Progenitor cell of endocrine pancreas (in vitro differentiated cells): ENCODE measurements at regions not wholly inside any gene's neighbourhood (a gene's known extent, or its start where the extent isn't known, plus 50 kb on each side); places are given as distances from the start of the nearest gene placed in this dataset.

Experiments used
- DNase-seq: peaks from one replicate; pipeline ENCODE4 v3.0.0; 2021; ENCODE audit warnings: low spot score; ENCODE audit not compliant: unreplicated experiment
- H3K27ac Mint-ChIP-seq: 2 replicates; pipeline ENCODE4 v1.8.0; 2021; ENCODE audit warnings: mild to moderate bottlenecking, moderate library complexity, mixed read lengths
- H3K27me3 Mint-ChIP-seq: 2 replicates; pipeline ENCODE4 v1.8.0; 2021; ENCODE audit warnings: mixed read lengths
- H3K36me3 Mint-ChIP-seq: 2 replicates; pipeline ENCODE4 v1.8.0; 2022; ENCODE audit warnings: mixed read lengths; ENCODE audit not compliant: insufficient read depth
- H3K4me1 Mint-ChIP-seq: 2 replicates; pipeline ENCODE4 v1.8.0; 2021; ENCODE audit warnings: low read depth, mixed read lengths
- H3K4me3 Mint-ChIP-seq: 2 replicates; pipeline ENCODE4 v1.8.0; 2021; ENCODE audit warnings: low read depth, mild to moderate bottlenecking, moderate library complexity, mixed read lengths
- H3K9me3 Mint-ChIP-seq: 2 replicates; pipeline ENCODE4 v1.8.0; 2021; ENCODE audit warnings: low read depth, mixed read lengths
- CTCF ChIP-seq: fragments of 200-600 bp; sonication (generic); IDR thresholded peaks from one replicate; pipeline ENCODE4 v1.5.0; 2021; ENCODE audit warnings: antibody characterized with exemption, mild to moderate bottlenecking; ENCODE audit not compliant: unreplicated experiment

DNA sequence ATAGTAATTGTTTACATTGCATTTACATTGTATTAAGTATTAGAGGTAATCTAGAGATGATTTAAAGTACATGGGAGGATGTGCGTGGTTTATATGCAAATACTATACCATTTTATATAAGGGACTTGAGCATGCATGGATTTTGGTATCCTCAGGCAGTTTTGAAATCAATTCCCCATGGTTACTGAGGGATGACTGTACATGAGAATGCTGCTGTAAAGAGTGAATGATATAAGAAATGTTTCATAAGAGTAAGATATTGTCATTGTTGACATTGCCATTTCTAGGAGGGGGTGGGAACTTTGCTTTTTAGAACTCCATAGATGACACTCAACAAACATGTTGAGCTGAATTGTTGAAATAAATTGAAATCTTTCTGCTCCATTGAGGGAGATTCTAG lies 185.0 kb downstream of the SEMA6A start:
- no peaks in the 10 kb centered on the region for H3K27me3 Mint-ChIP-seq
- no peaks in the 10 kb centered on the region for H3K36me3 Mint-ChIP-seq
- H3K4me3 Mint-ChIP-seq, result no peak overlapping the region
- no peak for TF ChIP-seq CTCF
- no peaks in the 10 kb centered on the region for H3K9me3 Mint-ChIP-seq
- no peak overlapping the region for H3K27ac Mint-ChIP-seq
- no peak for DNase-seq
- H3K4me1 Mint-ChIP-seq, result no peaks in the 10 kb centered on the region

GRCh38 chr5:116388564-116389258 lies 185.9 kb downstream of the SEMA6A start:
- Mint-ChIP-seq H3K4me3 (no peak overlapping the region), H3K27me3 (no peaks in the 10 kb centered on the region), H3K27ac (no peak overlapping the region), H3K36me3 (no peaks in the 10 kb centered on the region), H3K9me3 (no peaks in the 10 kb centered on the region), H3K4me1 (no peaks in the 10 kb centered on the region)
- TF ChIP-seq CTCF, result no peak
- no peak for DNase-seq

GRCh38 chr5:116387738-116388137 lies 186.9 kb downstream of the SEMA6A start:
- no peak for TF ChIP-seq CTCF
- Mint-ChIP-seq H3K27me3 (no peaks in the 10 kb centered on the region), H3K36me3 (no peaks in the 10 kb centered on the region)

DNA sequence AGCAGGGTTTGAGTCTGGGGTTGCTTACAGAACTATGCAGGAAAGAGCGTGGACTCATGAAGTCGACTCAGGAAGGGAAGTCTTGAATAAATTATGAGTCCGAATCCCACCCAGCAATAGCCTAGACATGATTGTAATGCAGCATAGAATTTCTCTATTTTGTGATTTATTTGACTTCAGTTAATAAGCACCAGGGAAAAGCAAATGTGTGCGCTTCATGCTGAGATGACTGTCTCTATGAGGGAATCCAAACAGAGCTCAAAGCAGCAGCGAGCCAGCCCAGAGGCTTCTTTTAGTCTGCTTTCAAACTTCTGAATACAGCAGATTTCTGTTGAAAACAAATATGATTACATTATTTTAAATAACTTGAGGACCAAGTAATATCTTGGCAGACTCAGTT lies 188.0 kb downstream of the SEMA6A start:
- Mint-ChIP-seq H3K4me1 (no peaks in the 10 kb centered on the region), H3K9me3 (no peaks in the 10 kb centered on the region), H3K27me3 (no peaks in the 10 kb centered on the region), H3K4me3 (no peak overlapping the region), H3K27ac (no peak overlapping the region), H3K36me3 (no peaks in the 10 kb centered on the region)
- DNase-seq, result no peak
- no peak for TF ChIP-seq CTCF

More at GRCh38 chr5:116387738-116388137, 186.9 kb downstream of the SEMA6A start:
- no peaks in the 10 kb centered on the region for H3K4me1 Mint-ChIP-seq
- H3K4me3 Mint-ChIP-seq, result no peak overlapping the region
- no peak for DNase-seq
- no peaks in the 10 kb centered on the region for H3K9me3 Mint-ChIP-seq
- no peak overlapping the region for H3K27ac Mint-ChIP-seq

DNA sequence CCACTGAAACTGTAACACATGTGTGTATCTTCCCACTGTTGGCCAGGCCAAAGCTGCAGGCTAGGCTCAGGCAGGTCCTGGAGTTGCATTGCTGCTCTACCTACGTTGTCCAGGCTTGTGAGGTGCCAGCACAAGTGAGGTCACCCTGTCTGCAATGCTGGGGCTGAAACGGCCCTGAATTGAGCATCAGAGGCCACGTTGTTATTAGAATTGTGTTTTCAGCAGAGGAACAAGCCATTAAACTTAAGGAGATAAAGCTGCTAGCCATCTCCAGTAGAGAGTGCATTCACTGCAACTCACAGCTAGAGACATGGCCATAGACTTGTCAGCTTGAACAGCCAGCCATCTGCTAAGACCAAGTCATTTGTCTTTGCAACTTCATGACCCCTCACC lies 191.8 kb downstream of the SEMA6A start:
- Mint-ChIP-seq H3K4me1 (peaks cover 15% of the 10 kb centered on the region), H3K27me3 (peaks cover 4% of the 10 kb centered on the region), H3K9me3 (no peaks in the 10 kb centered on the region), H3K4me3 (no peak overlapping the region), H3K36me3 (no peaks in the 10 kb centered on the region), H3K27ac (no peak overlapping the region)
- no peak for TF ChIP-seq CTCF
- no peak for DNase-seq
